H54 (cell line): ENCODE measurements at regions not wholly inside any gene's neighbourhood (a gene's known extent, or its start where the extent isn't known, plus 50 kb on each side); places are given as distances from the start of the nearest gene placed in this dataset.
"Not testable (repeated sequence)": the region's sequence is repeated elsewhere in the genome, so short reads cannot be mapped to it uniquely, and the experiment has no call there.

Experiments
- DNase-seq: peaks from one replicate; pipeline ENCODE4 v3.0.0; 2011; ENCODE audit warnings: low spot score, mixed read lengths; ENCODE audit not compliant: insufficient read length
- FAIRE-seq: peaks from 3 replicates; lab custom pipeline; 2011; peaks lifted over from hg19 to GRCh38; lab: Jason Lieb, UNC
- POLR2A ChIP-seq: IDR thresholded peaks from 2 replicates; pipeline ENCODE4 v1.6.1; 2011; ENCODE audit warnings: low read depth, mild to moderate bottlenecking, low read length

DNA sequence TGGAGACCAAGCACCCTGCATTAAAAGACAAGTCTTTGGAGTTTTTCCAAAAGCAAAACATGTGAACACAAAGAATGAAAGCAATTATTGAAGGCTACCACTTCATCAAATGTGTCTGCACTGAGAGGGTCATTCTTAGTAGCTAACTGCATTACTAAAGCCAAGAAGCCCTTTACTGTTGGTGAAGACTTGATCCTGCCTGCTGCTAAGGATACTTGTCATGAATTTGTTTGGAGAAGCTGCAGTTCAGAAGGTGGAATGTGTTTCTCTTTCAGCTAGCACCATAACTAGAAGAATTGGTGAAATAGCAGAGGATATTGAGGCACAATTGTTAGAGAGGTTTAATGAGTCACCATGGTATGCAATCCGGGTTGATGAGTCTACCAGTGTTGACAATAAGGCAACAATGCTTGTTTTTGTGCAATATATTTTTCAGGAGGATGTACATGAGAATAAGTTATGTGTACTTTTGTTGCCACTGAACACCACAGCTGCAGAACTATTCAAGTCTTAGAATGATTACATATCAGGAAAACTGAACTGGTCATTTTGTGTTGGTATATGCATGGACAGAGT is 457.3 kb upstream of the ISX start:
- FAIRE-seq (no peak), DNase-seq (no peak)
- TF ChIP-seq POLR2A: no peak

- no peak for FAIRE-seq
- no peak for DNase-seq
These were observed 456.3 kb upstream of the ISX start for GRCh38 chr22:34609646-34610045.

DNA sequence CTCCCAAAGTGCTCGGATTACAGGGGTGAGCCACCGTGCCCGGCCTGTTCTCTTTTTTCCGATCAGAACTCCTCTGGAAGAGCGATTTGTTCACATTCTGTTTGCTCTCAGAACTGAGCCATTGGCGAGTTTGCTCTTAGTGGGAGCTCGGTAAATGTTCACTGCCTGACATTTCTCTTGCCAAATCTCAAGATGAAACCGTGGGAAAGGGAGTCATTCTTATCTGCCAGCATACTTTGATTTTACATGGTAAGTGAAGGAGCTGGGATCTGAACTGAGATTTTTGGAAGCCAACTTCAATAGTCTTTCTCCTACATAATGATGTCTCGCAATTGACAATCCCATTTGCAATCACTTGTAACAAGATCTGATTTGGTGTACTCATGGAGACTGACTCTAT is 445.8 kb upstream of the ISX start:
- DNase-seq (no peak), FAIRE-seq (no peak)
- TF ChIP-seq POLR2A: no peak

More at GRCh38 chr22:34609646-34610045, 456.3 kb upstream of the ISX start:
- no peak for TF ChIP-seq POLR2A

- FAIRE-seq (no peak), DNase-seq (no peak)
- TF ChIP-seq POLR2A: no peak
These were observed 445.1 kb upstream of the ISX start for GRCh38 chr22:34620832-34621231.

DNA sequence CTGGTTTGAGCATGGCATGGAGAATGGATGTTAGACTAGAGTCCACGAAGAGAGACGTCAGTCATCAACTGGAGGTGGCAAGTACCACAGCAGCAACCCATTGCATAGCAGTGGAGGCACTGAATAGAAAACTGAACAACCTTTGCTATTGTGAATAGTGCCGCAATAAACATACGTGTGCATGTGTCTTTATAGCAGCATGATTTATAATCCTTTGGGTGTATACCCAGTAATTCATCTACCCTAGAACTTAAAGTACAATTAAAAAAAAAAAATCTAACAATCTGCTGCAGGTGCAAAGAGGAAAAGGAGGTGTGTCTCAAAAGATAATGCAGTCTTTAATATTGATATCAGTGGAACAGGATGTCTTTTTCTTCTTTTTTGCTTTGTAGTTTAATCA is 443.4 kb upstream of the ISX start:
- no peak for TF ChIP-seq POLR2A
- FAIRE-seq (no peak), DNase-seq (no peak)

DNA sequence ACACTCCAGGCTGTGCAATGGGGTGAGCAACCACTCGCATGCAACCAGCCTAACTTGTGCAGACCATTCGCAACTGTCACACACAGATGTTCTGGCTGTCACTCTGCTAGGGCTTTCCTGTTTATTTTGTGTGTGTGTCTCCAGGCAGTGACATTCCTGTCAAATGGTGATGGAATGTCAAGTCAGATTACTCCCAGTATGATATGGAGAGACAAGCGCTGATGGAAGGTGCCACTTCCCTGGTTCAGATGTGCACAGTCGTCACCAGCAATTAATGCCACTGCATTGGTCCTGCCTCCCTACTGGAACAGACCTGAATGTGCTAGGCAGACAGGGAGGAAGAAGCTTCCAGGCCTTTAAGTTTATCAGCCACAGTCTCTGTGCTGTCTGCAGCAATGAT is 442.4 kb upstream of the ISX start:
- FAIRE-seq (no peak), DNase-seq (no peak)
- no peak for TF ChIP-seq POLR2A

DNA sequence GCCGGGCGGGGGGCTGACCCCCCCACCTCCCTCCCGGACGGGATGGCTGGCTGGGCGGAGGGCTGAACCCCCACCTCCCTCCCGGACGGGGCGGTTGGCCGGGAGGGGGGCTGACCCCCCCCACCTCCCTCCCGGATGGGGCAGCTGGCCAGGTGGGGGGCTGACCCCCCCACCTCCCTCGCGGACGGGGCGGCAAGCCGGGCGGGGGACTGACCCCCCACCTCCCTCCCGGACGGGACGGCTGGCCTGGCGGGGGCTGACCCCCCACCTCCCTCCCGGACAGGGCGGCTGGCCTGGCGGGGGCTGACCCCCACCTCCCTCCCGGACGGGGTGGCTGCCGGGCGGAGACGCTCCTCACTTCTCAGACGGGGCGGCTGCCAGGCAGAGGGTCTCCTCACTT is 440.1 kb upstream of the ISX start:
- not testable (repeated sequence) for DNase-seq, FAIRE-seq

DNA sequence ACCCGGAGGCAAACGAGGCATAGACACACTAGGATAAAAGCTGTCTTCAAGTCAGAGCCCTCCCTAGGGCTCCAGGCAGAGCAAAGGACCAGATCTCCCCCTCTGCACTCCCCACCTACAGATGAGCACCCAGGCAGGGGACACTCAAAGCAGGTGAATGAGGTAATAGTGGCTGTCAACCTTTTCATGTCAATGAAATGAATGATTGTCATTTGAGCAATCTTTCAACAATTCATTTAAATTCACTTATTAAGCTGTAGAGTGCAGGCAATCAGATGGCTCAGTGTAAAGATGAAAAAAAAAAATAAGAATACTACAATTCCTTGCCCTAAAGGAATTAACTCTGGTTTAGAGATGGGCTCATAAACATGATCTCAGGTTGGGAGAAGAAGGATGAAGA is 427.8 kb upstream of the ISX start:
- TF ChIP-seq POLR2A: no peak
- no peak for DNase-seq
- FAIRE-seq: no peak

GRCh38 chr22:34639911-34640310 is 426.0 kb upstream of the ISX start:
- no peak for FAIRE-seq
- no peak for TF ChIP-seq POLR2A
- no peak for DNase-seq

DNA sequence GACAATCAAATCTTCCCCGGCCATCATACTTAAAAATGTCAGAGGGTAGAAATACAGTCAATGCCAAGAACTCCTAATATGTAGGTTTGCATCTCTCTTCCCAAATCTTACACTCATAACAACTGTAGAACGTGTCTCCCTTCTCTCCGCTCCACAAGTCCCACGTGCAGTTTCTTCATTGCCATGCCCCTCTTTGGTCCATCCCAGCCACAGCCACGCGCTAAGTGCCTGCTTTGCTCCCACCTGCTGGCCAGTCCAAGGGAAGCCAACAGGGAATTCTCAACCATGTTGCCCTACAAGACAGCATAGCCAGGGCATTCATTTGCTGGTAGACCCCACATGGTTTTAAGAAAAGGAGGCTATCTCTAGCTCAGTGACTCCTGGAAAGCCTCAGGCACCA is 420.6 kb upstream of the ISX start:
- DNase-seq (no peak), FAIRE-seq (no peak)
- no peak for TF ChIP-seq POLR2A

GRCh38 chr22:34669001-34669400 is 397.0 kb upstream of the ISX start:
- FAIRE-seq: no peak
- DNase-seq: no peak
- TF ChIP-seq POLR2A: no peak

GRCh38 chr22:34683031-34683430 is 382.9 kb upstream of the ISX start:
- FAIRE-seq, DNase-seq: not testable (repeated sequence)

DNA sequence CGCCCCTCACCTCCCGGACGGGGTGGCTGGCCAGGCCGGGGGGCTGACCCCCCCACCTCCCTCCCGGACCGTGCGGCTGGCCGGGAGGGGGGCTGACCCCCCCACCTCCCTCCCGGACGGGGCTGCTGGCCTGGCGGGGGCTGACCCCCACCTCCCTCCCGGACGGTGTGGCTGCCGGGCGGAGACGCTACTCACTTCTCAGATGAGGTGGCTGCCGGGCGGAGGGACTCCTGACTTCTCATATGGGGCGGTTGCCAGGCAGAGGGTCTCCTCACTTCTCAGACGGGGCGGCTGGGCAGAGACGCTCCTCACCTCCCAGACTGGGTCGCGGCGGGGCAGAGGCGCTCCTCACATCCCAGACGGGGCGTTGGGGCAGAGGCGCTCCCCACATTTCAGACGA is 381.7 kb upstream of the ISX start:
- not testable (repeated sequence) for DNase-seq, FAIRE-seq

GRCh38 chr22:34687116-34687515 is 378.8 kb upstream of the ISX start:
- no peak for DNase-seq
- no peak for TF ChIP-seq POLR2A
- no peak for FAIRE-seq

DNA sequence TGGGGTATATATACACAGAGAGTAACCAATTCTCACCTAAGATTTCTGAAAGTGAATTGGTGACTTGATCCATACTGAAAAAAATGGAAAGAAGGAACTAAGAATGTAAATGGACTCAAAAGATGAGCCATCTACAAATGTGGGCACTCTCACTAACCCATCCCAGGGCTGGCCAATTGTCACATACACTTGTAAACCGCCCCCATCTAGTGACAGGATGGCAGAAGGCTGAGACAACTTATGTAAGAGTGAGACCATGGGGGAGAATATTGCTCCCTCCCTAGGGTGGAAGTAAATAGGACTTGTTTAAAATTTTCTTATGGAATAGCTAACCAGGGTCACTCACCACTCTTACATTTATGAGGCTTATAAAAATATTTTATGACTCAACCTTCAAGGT is 377.1 kb upstream of the ISX start:
- FAIRE-seq (no peak), DNase-seq (no peak)
- no peak for TF ChIP-seq POLR2A

DNA sequence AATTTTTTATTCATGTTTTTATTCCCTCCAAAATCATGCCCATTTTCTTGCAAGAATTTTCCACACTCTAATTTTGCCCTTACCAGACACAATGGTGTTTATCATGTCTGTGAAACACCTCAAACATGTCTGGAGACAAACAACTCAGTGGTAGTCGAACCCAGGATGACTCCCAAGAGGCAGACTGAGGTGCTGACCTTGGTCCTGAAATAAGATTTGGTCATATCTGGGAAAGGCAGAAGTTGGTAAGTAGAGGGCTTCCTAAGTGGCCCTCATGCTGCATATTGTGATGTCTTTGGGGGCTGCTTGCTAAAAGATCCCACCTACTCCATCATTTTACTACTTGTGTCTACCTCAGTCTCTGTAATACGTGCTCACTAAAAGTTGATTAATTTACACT is 369.4 kb upstream of the ISX start:
- TF ChIP-seq POLR2A: no peak
- FAIRE-seq (no peak), DNase-seq (no peak)
